IPS DF 6.9 (cell line): ENCODE measurements at regions not wholly inside any gene's neighbourhood (a gene's known extent, or its start where the extent isn't known, plus 50 kb on each side); places are given as distances from the start of the nearest gene placed in this dataset.

ENCODE experiments used
- DNase-seq: peaks from one replicate; pipeline ENCODE4 v3.0.0-alpha.2; 2013; ENCODE audit warnings: low read depth, low spot score
- H3K27ac ChIP-seq: one replicate; pipeline ENCODE4 v1.5.1; 2013; ENCODE audit warnings: low read length, control low read depth
- H3K27me3 ChIP-seq: 2 replicates; pipeline ENCODE4 v1.6.1; 2013; ENCODE audit warnings: mild to moderate bottlenecking, low read length; ENCODE audit not compliant: control insufficient read depth, insufficient read depth
- H3K36me3 ChIP-seq: 2 replicates; pipeline ENCODE4 v1.6.1; 2013; ENCODE audit warnings: low read length; ENCODE audit not compliant: control insufficient read depth, insufficient read depth
- H3K4me1 ChIP-seq: 2 replicates; pipeline ENCODE4 v1.6.1; 2013; ENCODE audit warnings: low read length; ENCODE audit not compliant: control insufficient read depth, insufficient read depth
- H3K4me3 ChIP-seq: 2 replicates; pipeline ENCODE4 v1.5.1; 2013; ENCODE audit warnings: mild to moderate bottlenecking, low read length
- H3K9me3 ChIP-seq: 2 replicates; pipeline ENCODE4 v1.6.1; 2013; ENCODE audit warnings: low read length, inconsistent platforms; ENCODE audit not compliant: control insufficient read depth, insufficient read depth
- WGBS: extraction: QIAGEN DNeasy Blood & Tissue Kit; methylation state at CpG from one replicate; pipeline ENCODE4 v1.1.7; 2013; ENCODE audit warnings: mixed read lengths, missing lambda C conversion rate; ENCODE audit not compliant: insufficient read length, insufficient coverage; 5-methylcytosine and 5-hydroxymethylcytosine counted together

GRCh38 chr14:51507511-51507905 is 144.2 kb upstream of the FRMD6 start:
- H3K4me3 ChIP-seq, result no peak overlapping the region
- DNase-seq, result no peak
- H3K36me3 ChIP-seq, result no peaks in the 10 kb centered on the region
- peaks cover 1% of the 10 kb centered on the region; the same call in 1 of the 2 replicates for H3K4me1 ChIP-seq
- no CpG with 5 or more reads among the region's 2 CpGs for WGBS
- no peaks in the 10 kb centered on the region for H3K9me3 ChIP-seq
- no peak overlapping the region for H3K27ac ChIP-seq
- no peaks in the 10 kb centered on the region for H3K27me3 ChIP-seq

GRCh38 chr14:51507906-51508511 is 143.7 kb upstream of the FRMD6 start:
- Histone ChIP-seq H3K4me3 (no peak overlapping the region), H3K4me1 (peaks cover 1% of the 10 kb centered on the region; the same call in 1 of the 2 replicates), H3K36me3 (no peaks in the 10 kb centered on the region), H3K27me3 (no peaks in the 10 kb centered on the region), H3K9me3 (no peaks in the 10 kb centered on the region), H3K27ac (no peak overlapping the region)
- WGBS, result no CpG with 5 or more reads among the region's 13 CpGs
- no peak for DNase-seq

DNA sequence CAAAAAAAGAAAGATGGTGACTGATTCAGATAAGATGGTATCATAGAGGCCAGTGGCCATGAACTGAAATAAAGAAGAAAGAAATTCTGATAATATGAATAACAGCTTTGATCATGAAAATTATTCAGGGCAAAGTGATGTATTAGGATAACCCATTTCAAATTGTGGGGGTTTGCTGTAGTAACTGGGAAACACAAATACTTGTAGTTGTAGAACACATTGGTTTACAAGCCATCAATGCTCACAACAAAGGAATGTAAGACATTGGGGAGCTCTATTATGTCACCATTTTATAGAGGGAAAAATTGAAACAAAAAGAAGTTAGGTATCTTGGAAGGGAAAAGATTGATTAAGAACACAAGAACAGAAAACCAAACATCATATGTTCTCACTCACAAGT is 140.4 kb upstream of the FRMD6 start:
- H3K27me3 ChIP-seq, result no peaks in the 10 kb centered on the region
- no peak overlapping the region for H3K27ac ChIP-seq
- H3K9me3 ChIP-seq, result no peaks in the 10 kb centered on the region
- peaks cover 1% of the 10 kb centered on the region; the same call in 1 of the 2 replicates for H3K4me1 ChIP-seq
- no peak for DNase-seq
- H3K36me3 ChIP-seq, result no peaks in the 10 kb centered on the region
- no peak overlapping the region for H3K4me3 ChIP-seq

- WGBS, result no CpG with 5 or more reads among the region's 2 CpGs
Measured at GRCh38 chr14:51512316-51512715, 139.4 kb upstream of the FRMD6 start.

DNA sequence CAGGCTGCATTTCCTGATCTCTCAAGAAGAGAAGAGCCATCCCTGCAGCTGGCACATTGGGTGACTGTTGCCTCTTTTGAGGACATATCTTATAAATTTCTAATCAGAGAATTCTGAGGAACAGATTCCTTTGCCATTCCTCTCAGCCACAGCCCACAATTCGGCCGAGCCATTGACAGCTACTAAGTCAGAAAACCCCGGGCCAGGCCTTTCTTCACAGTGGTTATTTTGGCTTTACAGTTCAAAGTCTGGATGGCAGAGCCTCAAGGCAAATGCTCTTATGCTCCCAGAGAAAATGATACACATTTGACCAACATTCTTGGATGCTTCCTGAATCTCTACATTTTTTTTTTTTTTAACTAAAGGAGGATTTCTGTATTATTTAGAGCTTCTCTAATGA is 138.4 kb upstream of the FRMD6 start:
- H3K9me3 ChIP-seq, result no peaks in the 10 kb centered on the region
- H3K4me3 ChIP-seq, result no peak overlapping the region
- H3K4me1 ChIP-seq, result no peaks in the 10 kb centered on the region
- H3K27ac ChIP-seq, result no peak overlapping the region
- no peak for DNase-seq
- no peaks in the 10 kb centered on the region for H3K27me3 ChIP-seq
- H3K36me3 ChIP-seq, result no peaks in the 10 kb centered on the region
- no CpG with 5 or more reads among the region's 3 CpGs for WGBS

More at GRCh38 chr14:51512316-51512715, 139.4 kb upstream of the FRMD6 start:
- H3K27ac ChIP-seq, result no peak overlapping the region
- H3K4me1 ChIP-seq, result 0 out of 2 replicates have a peak, but pooled peaks cover 1% of the 10 kb centered on the region
- H3K36me3 ChIP-seq, result no peaks in the 10 kb centered on the region
- no peaks in the 10 kb centered on the region for H3K27me3 ChIP-seq
- H3K4me3 ChIP-seq, result no peak overlapping the region
- no peak for DNase-seq
- H3K9me3 ChIP-seq, result no peaks in the 10 kb centered on the region

GRCh38 chr14:51513933-51514332 is 137.8 kb upstream of the FRMD6 start:
- DNase-seq, result no peak
- Histone ChIP-seq H3K4me1 (no peaks in the 10 kb centered on the region), H3K36me3 (no peaks in the 10 kb centered on the region), H3K4me3 (no peak overlapping the region), H3K27ac (no peak overlapping the region), H3K9me3 (no peaks in the 10 kb centered on the region), H3K27me3 (no peaks in the 10 kb centered on the region)
- WGBS, result no CpG with 5 or more reads among the region's 2 CpGs

DNA sequence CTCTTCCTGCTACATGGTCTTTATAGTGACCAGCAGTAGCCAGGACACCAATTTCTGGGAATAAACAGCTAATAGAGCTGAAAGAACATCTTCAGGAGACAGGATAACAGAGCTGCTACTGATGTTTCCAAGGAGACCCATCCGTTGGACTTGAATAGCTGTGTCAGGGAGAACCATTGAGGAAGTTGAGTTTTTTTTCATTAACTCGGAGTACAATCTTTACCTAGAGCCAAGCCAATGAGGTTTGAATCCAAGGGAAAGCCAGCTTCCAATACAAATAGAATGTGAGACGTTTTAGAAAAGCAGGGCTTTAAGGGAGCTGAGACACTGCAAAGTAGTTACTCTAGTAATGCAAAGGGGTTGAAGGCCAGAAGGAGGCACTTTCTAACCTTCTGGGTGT is 136.1 kb upstream of the FRMD6 start:
- no peak overlapping the region for H3K4me3 ChIP-seq
- no peaks in the 10 kb centered on the region for H3K27me3 ChIP-seq
- no peaks in the 10 kb centered on the region for H3K9me3 ChIP-seq
- no peak for DNase-seq
- no CpG with 5 or more reads among the region's 3 CpGs for WGBS
- no peaks in the 10 kb centered on the region for H3K36me3 ChIP-seq
- H3K27ac ChIP-seq, result no peak overlapping the region
- H3K4me1 ChIP-seq, result no peaks in the 10 kb centered on the region

- Histone ChIP-seq H3K36me3 (no peaks in the 10 kb centered on the region), H3K27me3 (no peaks in the 10 kb centered on the region), H3K4me3 (no peak overlapping the region), H3K9me3 (no peaks in the 10 kb centered on the region), H3K27ac (no peak overlapping the region), H3K4me1 (no peaks in the 10 kb centered on the region)
- DNase-seq, result no peak
- WGBS, result no CpG with 5 or more reads among the region's 4 CpGs
Measured at GRCh38 chr14:51516706-51517395, 134.9 kb upstream of the FRMD6 start.

DNA sequence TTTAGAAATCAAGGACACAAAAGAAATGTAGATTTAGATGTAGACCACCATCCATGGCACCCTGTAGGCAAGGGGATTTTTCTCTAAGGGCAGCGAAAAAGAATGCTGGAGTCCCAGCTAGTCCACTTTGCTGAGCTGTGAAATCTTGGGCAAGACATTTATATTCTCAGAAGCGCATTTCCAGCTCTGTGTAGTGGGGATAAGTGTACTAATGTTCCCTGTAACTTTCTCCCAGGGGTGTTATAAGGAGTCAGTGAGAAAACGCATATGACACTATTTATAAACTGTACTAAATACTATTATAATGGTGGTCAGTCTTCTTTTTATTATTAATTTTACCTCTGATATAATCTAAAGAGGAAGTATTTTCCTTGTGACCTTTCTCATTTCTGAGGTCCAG is 133.4 kb upstream of the FRMD6 start:
- no CpG with 5 or more reads among the region's 3 CpGs for WGBS
- Histone ChIP-seq H3K27me3 (no peaks in the 10 kb centered on the region), H3K36me3 (no peaks in the 10 kb centered on the region), H3K4me3 (no peak overlapping the region), H3K9me3 (no peaks in the 10 kb centered on the region), H3K4me1 (no peaks in the 10 kb centered on the region), H3K27ac (no peak overlapping the region)
- DNase-seq, result no peak

GRCh38 chr14:51518711-51519110 is 133.0 kb upstream of the FRMD6 start:
- Histone ChIP-seq H3K27ac (no peak overlapping the region), H3K9me3 (no peaks in the 10 kb centered on the region), H3K4me3 (no peak overlapping the region), H3K4me1 (no peaks in the 10 kb centered on the region), H3K36me3 (no peaks in the 10 kb centered on the region), H3K27me3 (no peaks in the 10 kb centered on the region)
- WGBS, result no CpG with 5 or more reads among the region's 2 CpGs
- no peak for DNase-seq

DNA sequence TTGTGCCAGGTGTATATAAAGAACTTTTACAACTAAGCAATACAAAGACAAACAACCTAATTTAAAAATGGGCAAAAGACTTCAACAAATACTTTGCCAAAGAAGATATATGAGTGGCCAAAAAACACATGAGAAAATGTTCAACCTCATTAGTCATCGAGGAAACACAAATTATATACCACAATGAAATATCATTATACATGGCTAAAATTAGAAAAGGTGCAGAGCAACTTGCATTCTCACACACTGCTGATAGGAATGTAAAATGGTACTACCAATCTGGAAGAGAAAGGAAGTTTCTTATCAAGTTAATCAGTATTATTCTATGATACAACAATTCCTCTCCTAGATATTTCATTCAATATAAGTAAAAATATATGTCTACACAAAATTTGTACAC is 131.6 kb upstream of the FRMD6 start:
- DNase-seq, result no peak
- H3K9me3 ChIP-seq, result no peaks in the 10 kb centered on the region
- no peak overlapping the region for H3K4me3 ChIP-seq
- H3K27me3 ChIP-seq, result no peaks in the 10 kb centered on the region
- no CpG with 5 or more reads among the region's 1 CpG for WGBS
- no peaks in the 10 kb centered on the region for H3K36me3 ChIP-seq
- no peak overlapping the region for H3K27ac ChIP-seq
- no peaks in the 10 kb centered on the region for H3K4me1 ChIP-seq
